ENCODE measurements at regions not wholly inside any gene's neighbourhood (a gene's known extent, or its start where the extent isn't known, plus 50 kb on each side); places are given as distances from the start of the nearest gene placed in this dataset.

DNA sequence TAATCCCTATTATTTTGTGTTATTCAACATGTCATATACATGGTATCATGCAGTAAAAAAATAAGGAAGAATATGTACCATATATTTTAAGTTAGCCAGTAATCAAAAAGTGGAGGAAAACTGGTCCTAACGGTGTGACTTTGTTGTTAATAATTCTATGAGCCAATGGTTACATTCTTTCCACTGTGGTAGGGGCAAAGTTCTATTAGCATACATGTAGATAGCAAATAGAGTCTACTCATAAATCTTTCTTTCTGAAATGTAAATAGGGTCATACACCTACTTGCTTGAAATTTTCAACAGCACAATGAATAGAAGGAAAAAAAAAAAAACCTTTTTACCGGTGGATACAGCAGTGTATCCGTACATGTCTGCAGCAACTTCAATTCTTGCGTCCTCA, 364.8 kb downstream of the RAB38 start:
- TF ChIP-seq CTCF (IDR thresholded peaks at IDR 0.05) (no peak), POLR2A (IDR thresholded peaks at IDR 0.05) (no peak)

Measured in vagina (tissue), 2 donors.